MM.1S (cell line): ENCODE measurements at regions not wholly inside any gene's neighbourhood (a gene's known extent, or its start where the extent isn't known, plus 50 kb on each side); places are given as distances from the start of the nearest gene placed in this dataset.

ENCODE experiments used
- EZH2 ChIP-seq: fragments of 300-600 bp; sonication (generic); optimal IDR thresholded peaks from 2 replicates; pipeline ENCODE3; 2017; ENCODE audit warnings: low read depth, mild to moderate bottlenecking, antibody characterized with exemption, low read length, mixed read lengths
- EZH2phosphoT487 ChIP-seq: fragments of 300-600 bp; sonication (generic); IDR thresholded peaks from 2 replicates; pipeline ENCODE4 v1.6.1; 2018; ENCODE audit warnings: antibody characterized with exemption, low read length
- TF ChIP-seq, protein P1 (sequence below): fragments of 300-600 bp; sonication (generic); IDR thresholded peaks from 2 replicates; pipeline ENCODE4 v1.5.1; 2016; ENCODE audit warnings: antibody characterized with exemption, low read length, mixed read lengths

DNA sequence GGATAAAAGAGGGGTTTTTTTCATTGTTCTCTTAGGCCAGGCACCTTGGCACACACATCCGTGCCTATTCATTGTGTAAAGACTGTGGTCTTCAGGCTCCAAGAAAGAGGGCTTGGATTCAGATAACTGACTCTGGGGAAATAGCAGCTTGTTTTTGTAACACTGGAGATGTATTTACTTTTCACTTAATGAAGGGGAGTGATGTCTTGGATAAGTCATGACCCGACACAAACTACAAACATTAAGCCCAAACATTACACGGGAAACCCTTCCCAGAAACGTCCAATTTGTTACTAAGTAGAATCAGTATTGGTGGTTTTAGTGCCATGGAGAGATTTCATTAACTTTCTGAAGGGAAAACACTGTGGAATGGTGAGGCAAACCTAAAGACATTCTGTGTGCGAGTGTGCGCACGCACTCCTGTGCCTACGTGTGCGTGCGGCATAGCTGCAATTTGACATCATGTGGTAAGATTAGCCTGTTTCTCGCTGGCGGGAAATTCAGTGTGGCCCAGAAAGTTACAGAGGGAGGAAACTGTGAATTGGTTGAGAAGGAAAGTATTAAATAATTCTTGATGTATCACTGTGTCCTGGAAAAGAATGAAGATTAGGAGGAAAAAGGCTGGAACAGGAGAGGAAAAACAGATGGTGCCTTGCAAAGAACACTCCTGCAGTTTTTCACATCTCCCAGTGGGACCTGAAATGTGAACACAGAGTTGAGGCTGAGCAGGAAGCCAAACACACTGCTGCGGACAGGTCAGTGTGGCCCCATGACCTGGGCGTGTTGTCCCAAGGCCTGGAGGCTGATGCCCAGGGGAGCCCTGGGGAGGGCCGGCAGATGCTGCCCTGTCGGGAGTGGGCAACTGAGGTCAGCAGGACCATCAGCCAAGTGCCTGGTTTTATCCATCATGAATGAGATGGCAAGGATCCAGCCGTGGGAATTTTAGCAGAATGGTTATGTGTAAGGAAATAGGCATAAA is 108.5 kb downstream of the GAS1 start:
- TF ChIP-seq, protein P1, sequence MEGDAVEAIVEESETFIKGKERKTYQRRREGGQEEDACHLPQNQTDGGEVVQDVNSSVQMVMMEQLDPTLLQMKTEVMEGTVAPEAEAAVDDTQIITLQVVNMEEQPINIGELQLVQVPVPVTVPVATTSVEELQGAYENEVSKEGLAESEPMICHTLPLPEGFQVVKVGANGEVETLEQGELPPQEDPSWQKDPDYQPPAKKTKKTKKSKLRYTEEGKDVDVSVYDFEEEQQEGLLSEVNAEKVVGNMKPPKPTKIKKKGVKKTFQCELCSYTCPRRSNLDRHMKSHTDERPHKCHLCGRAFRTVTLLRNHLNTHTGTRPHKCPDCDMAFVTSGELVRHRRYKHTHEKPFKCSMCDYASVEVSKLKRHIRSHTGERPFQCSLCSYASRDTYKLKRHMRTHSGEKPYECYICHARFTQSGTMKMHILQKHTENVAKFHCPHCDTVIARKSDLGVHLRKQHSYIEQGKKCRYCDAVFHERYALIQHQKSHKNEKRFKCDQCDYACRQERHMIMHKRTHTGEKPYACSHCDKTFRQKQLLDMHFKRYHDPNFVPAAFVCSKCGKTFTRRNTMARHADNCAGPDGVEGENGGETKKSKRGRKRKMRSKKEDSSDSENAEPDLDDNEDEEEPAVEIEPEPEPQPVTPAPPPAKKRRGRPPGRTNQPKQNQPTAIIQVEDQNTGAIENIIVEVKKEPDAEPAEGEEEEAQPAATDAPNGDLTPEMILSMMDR, result no peak
- TF ChIP-seq EZH2, result no peak
- TF ChIP-seq EZH2phosphoT487, result no peak
